Femur (tissue), 1 donor: ENCODE measurements at regions not wholly inside any gene's neighbourhood (a gene's known extent, or its start where the extent isn't known, plus 50 kb on each side); places are given as distances from the start of the nearest gene placed in this dataset.
"Not testable (repeated sequence)": the region's sequence is repeated elsewhere in the genome, so short reads cannot be mapped to it uniquely, and the experiment has no call there.

ENCODE experiments used
- DNase-seq: peaks from one replicate; pipeline ENCODE4 v3.0.0-alpha.2; 2017

GRCh38 chr21:23101111-23101510, 2102.9 kb downstream of the NCAM2 start:
- no peak for DNase-seq

- no peak for DNase-seq
Measured at GRCh38 chr21:23108533-23108932, 2110.3 kb downstream of the NCAM2 start.

GRCh38 chr21:23111070-23111600, 2112.9 kb downstream of the NCAM2 start:
- DNase-seq: no peak

- no peak for DNase-seq
Measured at GRCh38 chr21:23119491-23119890, 2121.3 kb downstream of the NCAM2 start.

- DNase-seq: no peak
Measured at GRCh38 chr21:23127973-23128372, 2129.8 kb downstream of the NCAM2 start.

- no peak for DNase-seq
Measured at GRCh38 chr21:23130308-23130707, 2132.1 kb downstream of the NCAM2 start.

GRCh38 chr21:23131177-23131576, 2133.0 kb downstream of the NCAM2 start:
- no peak for DNase-seq

GRCh38 chr21:23138797-23139196, 2140.6 kb downstream of the NCAM2 start:
- no peak for DNase-seq

GRCh38 chr21:23152130-23152529, 2153.9 kb downstream of the NCAM2 start:
- no peak for DNase-seq

- DNase-seq: not testable (repeated sequence)
Measured at GRCh38 chr21:23153842-23154241, 2155.6 kb downstream of the NCAM2 start.

GRCh38 chr21:23155281-23155680, 2157.1 kb downstream of the NCAM2 start:
- DNase-seq: no peak

- DNase-seq: no peak
Measured at GRCh38 chr21:23160914-23161313, 2162.7 kb downstream of the NCAM2 start.

- no peak for DNase-seq
Measured at GRCh38 chr21:23162198-23162946, 2164.2 kb downstream of the NCAM2 start.
